GM18868 (cell line): ENCODE measurements at regions not wholly inside any gene's neighbourhood (a gene's known extent, or its start where the extent isn't known, plus 50 kb on each side); places are given as distances from the start of the nearest gene placed in this dataset.

Experiments
- ATAC-seq: cut with Tn5 transposase; IDR thresholded peaks from one replicate; pipeline ENCODE4 v1.9.1; 2021; ENCODE audit warnings: mild to moderate bottlenecking, moderate library complexity; ENCODE audit not compliant: unreplicated experiment

DNA sequence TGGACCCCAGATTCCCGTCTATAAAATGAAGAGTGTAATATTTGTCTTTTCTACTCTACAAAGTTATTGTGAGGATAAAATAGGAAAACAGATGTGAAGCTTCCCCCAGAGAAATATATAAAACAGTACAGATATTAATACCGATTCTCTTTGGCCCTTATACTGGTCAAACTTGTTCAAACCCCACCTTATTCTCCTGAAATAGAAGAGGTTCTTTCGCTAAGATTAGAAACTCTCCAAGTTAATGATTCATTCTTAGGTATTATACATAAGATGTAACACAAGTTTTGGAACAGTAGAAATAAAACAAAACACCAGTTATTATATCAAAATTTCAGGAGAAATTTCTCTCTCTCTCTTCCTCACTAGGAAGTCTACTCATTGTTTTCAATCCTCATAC, 852.4 kb upstream of the ADAMTS5 start:
- ATAC-seq, result no peak

DNA sequence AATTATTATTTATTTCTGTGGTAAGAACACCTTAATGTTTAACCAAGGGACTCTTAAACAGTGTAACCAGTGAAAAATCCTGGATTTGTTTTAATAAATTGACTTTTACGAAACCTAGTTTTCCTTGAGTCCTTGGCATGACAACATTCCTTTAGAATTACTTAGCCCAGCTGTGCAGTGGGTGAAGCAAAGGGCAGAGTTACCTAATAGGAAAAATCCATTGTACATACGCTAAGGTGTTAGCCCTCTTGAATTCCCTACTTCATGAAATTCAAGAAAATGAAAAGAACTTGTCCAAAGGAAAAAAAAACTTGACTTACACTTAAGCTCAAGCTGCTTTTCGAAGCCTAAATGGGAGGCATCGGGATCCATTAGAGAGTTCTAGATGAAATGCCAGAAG, 852.0 kb upstream of the ADAMTS5 start:
- ATAC-seq, result no peak

DNA sequence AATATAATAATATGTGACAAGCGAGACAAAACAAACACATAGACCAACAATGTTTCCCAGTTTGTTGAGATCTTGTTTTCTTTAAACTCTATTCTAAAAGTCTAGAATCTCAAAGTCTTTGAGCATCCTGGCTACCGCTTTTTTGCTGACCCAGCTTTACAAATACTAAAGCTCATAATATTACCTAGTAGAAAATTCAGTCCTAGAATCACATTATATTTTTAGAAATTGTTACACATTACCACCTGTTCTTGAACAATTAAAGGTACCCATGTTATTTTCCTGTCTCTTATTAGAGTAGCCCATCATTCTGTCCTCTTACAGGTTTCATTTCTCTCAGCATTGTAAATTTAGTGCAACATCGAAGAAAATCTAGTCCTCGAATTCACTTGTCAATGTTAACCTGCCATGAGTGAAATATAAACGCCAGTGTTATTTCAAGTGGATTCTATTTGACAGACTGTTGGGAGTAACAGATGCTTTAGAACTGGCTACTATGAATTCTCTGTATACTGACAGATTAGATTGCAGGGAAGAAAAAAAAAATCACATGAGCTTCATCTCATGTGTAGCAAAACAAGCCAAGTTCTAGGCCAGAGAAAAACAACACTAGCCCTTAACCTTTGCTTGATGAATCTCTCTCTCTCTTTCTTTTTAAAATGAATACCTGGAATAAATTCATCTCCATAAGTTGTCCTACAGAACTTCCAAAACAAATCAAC, 851.2 kb upstream of the ADAMTS5 start:
- ATAC-seq, result no peak

DNA sequence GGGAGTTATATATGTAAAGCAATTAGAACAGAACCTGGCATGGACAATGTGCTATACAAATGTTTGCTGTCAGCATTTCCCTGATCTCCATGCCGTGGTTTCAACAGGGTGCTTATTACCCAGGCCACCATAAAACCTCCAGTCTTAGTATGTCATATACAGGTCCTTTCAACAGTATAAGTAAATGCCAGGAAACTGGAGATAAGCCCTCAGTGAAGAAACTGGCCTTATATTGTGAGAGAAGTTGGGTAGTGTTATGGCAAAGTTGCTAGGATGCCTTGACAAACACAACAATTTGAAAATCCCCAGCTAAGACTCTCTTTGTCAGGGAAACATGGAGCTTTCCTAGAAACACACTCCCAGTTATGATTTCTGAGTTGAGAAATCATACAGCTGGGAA, 850.2 kb upstream of the ADAMTS5 start:
- no peak for ATAC-seq

DNA sequence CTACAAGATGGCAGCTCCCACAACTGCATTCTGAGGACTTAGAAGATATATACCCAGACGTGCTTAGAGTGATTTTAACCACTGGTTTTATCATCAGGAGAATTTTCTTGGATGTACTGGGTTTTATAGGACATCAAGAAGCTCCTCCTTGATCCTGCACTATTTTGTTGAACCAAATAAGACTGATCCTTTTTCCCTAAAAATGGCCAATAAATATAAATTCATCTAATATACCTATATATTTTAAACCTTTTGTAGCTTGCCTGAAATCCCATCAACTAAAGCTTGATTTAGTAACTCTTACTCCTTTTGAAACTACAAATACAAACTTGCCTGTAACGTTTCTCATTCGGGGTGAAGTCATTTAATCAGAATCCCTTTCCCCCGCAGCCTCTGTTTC, 849.4 kb upstream of the ADAMTS5 start:
- no peak for ATAC-seq

DNA sequence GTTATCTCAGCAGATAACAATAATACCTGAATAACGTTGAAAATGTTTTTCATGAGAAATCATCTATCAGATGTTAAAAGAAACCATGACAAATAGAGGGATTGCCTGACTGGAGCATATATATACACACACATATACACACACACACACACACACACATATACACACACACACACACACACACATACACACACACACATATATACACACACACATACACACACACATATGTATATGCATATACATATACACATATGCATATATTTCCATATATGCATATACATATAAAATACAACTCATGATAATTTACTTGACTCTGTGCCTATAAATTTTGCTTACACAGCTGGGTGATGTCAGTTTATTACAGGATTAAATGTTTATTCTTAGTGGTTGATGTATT, 847.3 kb upstream of the ADAMTS5 start:
- ATAC-seq, result no peak

DNA sequence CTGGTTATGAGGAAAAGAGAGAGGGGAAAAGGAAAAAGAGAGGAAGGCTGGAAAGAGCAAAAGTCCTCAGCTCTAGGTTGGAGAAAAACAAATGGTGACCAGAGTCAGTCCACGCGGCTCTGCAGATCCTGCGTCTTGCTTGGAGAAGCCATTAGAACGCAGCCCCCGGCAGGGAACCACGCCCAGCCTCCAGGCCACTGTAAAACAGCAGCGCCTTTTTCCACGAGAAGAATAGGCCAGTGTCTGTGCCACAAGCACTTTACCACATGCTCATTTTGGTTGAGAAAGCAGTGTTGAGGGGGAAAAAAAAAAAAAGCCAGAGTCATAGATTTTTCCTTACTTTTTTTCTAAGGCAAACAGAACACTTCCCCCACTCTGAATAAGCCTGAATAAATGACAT, 846.9 kb upstream of the ADAMTS5 start:
- ATAC-seq, result no peak

DNA sequence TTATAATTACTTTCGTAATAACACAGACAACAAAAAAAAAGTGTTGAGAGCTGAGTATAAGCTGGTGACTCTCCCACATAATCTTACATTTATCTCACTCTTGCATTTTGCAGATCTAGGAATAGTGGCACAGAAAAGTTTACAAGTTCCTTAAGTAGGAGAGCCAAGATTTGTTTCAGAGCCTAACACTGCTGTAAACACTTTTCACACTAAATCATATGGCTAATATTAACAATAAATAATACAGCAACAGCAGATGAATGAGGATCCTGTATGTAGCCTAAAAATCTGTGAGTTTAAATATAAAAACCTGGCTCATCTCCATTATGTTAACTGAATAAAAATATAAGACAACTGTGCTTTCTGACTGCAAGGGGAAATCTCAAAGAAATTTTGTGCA, 846.5 kb upstream of the ADAMTS5 start:
- no peak for ATAC-seq

DNA sequence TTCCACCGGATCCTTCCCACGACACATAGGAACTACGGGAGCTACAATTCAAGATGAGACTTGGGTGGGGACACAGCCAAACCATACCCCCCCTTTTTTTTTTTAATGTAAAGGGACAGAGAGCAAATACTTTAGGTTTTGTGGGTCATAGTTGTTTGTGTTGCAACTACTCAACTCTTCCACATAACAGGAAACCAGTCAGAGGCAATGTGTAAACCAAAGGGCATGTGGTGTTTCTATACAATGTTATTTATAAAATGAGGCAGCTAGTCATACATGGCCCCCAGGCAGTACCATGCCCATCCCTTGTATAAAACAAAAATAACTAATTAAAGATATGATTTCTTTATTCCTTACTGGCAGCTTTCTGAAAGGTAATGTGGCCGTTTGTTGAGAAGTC, 845.4 kb upstream of the ADAMTS5 start:
- no peak for ATAC-seq

DNA sequence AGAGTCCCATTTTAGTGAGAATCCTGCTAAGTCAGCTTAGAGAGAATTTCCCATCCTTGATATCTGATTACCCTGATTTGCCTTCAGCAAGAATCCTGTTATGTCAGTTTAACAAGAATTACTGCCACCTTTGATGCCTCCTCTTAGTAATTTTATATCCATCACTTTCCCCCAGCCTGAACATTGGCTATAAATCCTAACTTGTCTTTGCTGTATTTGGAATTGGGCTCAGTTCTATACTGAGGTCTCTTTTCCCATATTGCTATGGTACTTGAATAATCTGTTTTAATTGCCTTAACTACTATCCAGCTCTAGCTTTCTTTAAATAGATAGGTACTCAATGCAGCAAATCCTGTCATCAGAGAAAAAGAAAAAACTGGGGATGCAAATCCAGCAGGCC, 842.0 kb upstream of the ADAMTS5 start:
- ATAC-seq, result no peak

DNA sequence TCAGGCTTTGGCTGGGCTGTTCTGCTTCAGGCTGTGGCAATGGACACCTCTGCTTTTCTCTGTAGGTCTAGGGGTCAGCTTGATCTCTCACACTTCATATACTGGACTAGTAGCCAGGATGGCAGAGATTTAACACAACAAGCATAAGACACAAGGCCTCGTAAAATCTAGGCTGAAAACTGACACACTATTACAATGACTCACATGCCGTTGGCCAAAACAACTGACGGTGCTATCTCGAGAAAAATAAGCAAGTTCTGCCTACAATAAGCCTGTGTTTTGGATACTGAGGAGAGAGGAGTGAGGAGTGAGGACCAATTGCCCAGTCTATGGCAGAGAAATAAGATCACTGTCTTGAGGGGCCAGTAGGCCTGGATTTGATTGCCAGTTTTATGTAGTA, 840.7 kb upstream of the ADAMTS5 start:
- ATAC-seq, result no peak

DNA sequence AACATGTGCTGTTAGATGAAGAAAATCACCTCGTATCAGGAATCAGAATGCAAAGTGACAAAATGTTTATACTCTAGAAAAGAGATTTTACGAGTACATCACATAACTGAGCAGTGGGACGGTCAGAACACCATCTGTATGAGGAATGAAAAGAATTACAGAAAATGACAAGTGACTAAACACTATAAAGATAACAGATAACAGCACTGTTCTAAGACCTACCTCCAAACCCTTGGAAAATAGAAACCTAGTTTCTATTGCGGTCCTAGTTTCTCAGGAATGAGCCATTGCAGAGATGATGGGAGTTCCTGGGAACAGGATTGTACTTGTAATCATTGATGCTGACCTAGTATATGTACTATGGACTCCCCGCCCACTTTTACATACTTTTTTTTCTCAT, 839.4 kb upstream of the ADAMTS5 start:
- ATAC-seq, result no peak

DNA sequence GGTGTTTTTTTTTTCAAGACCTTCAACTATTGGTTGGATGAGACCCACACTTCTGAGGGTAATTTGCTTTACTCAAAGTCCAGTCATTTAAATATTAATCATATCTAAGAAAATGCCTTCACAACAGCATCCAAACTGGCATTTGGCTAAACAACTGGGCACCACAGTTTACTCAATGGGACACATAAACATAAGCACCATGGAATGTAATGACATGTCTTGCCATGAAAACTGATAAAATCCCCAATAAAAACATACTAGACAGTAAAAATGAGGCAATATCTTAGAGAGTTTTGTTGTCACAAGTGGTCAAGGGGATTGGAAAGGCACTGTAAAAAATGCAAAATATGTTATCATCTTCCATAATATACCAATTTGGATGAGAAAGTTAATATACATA, 838.8 kb upstream of the ADAMTS5 start:
- no peak for ATAC-seq

DNA sequence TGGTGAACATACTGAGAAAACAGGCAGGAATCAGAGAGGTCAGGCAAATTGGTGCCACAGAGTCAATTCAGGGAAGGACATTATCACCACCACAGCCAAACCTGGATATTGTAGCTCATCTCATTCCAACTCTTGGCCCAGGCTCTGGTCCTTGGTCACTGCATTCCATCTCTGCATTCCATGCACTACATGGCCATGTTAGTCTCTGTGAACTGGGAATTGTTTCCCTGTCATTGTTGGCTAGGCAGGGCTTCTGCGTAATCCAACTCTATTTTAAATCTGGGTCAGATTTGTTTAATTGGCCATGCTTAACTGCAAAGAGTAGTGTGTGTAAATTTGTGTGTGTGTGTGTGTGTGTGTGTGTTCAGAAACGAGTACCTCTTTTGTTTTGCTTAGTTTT, 837.6 kb upstream of the ADAMTS5 start:
- no peak for ATAC-seq

DNA sequence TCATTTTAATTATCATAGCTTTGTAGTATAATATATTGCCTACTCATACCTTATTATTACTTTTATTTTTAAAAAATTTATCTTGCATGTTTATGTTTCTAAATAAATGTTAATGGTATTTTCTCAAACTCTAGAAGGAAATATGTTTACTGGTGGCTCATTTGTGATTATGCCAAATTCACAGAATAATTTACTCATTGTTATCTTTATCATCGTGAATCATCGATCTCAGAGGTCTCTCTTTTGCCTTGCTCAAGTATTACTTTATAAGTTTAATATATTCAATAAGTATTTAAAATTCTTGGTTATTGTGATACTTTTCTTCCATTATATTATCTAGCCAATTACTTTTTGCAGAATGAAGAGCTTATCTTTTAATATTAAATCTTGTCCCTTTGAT, 836.7 kb upstream of the ADAMTS5 start:
- ATAC-seq, result no peak

DNA sequence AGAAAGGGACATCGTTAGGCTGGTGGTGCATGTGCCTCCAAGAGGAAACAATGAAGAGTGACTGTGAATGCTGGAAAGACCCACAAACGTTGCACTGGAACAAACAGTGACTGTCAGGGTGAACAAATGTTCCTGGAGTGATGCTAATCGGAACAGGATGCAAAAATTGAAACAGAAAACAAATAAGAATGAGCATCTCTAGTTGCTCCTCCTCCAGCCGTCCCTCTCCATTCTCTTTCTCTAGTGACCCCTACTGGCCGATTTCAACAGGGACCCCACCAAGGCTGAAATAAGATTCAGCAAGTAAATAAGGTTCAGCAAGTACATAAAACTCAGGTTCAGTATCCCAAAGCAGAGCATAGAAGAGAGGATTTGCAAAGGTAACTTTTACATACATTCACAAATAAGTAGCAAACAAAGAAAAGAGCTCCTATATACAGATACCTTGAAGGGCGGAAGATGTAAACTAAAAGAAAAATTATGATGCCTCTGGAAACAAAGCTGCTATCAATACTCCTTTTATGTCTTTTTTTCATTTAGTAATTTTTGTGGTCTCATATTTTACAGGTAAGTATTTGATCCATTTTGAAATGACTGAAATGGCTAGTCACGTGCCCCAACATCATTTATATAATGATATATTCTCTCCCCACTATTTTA, 836.1 kb upstream of the ADAMTS5 start:
- ATAC-seq, result peak; percentile 67

DNA sequence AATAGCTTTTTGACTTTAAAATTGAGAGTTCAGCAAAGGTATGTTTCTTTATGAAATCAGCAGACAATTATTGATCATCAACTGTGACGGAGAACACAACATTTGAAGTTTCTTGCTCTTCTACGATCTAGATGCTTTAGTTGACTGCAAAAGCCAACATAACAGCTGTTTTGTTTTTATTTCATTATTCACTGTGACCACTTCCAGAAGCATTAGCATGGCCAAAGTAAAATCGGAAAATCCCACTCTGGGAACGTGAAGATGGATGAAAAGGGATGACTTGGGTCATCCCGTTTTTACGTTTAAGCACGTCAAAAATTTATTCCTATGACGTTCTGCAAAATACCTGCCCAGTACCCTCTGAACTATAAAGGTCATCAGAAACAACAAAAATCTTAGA, 833.0 kb upstream of the ADAMTS5 start:
- ATAC-seq, result no peak

DNA sequence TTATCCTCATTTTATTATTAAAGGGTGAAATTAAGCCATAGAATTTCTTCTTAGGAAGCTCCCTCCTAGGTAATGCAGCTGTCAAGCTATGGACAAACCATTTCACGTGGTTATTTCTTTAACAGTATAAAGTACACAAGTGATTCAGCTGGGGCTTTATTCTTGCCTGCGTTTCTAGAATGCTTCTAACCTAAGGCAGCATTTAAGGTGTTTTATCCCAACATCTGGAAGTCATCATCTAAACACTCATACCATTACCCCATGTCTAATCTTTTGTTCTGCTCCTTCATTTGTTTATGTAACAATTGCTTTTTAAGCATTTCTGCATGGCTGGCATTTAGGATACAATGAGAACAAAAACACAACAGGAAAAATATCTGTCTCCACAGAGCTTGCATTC, 829.2 kb upstream of the ADAMTS5 start:
- no peak for ATAC-seq

DNA sequence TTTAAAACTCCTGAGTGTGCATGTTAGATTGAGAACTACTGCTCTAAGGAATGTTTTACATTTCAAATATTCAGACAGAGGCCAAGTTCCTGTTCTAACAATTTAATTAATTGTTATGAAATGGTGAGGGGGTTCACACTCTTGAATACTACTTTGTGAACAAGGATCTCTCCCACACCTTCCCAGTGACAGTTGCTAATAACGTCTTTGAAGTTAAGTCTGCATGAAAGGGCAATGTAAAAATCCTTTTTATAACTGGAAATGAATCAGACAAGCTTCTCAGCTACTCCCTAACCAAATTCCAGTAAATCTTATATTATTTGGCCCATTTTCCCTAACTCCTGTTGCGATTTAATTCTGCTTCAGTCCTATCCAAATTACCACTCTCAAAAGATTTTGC, 828.5 kb upstream of the ADAMTS5 start:
- no peak for ATAC-seq

DNA sequence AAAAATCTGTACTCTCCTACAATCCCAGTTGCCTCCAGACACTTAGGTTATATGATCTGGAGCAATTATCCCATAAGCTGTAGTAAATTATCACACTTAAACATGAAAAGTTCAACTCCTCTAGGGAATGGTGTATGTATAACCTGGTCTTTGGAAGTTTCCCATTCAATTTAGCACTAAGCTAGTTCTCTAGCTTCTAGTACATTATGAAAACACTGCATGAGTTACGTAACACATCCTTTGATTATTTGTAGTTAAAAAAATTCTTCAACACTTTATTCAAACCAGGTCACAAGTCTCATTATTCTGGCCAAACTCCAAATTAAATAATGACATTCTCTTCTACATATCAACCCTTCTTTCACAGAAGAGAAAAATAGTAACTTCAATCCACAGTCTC, 827.0 kb upstream of the ADAMTS5 start:
- ATAC-seq, result no peak

DNA sequence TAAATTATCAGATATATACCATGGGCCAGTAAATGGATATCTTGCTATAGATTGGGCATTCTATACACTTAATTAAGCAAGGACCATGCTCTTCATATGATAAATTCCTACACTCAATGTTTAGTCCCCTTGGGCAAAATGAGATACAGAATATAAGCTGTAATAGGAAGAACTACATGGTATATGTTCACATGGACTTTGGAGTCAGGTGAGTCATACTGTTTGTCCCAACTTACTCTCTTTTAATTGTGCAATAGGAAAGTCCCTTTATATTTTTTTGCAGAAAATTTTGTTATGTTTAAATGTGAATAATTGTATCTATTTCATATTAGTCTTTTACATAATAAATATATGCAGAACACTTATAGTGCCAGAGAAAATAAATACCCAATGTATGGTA, 820.2 kb upstream of the ADAMTS5 start:
- no peak for ATAC-seq

DNA sequence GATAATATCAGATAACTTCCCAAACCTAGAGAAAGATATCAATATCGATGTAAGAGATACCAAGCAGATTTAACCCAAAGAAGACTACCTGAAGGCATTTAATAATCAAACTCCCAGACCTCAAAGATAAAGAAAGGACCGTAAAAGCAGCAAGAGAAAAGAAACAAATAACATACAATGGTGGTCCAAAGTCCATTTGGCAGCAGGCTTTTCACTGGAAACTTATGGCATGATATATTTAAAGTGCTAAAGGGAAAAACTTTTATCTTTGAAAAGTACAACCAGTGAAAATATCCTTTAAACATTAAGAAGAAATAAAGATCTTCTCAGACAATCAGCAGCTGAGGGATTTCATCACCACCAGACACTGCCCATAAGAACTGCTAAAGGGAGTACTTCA, 812.7 kb upstream of the ADAMTS5 start:
- no peak for ATAC-seq
